ENCODE measurements at regions not wholly inside any gene's neighbourhood (a gene's known extent, or its start where the extent isn't known, plus 50 kb on each side); places are given as distances from the start of the nearest gene placed in this dataset.

DNA sequence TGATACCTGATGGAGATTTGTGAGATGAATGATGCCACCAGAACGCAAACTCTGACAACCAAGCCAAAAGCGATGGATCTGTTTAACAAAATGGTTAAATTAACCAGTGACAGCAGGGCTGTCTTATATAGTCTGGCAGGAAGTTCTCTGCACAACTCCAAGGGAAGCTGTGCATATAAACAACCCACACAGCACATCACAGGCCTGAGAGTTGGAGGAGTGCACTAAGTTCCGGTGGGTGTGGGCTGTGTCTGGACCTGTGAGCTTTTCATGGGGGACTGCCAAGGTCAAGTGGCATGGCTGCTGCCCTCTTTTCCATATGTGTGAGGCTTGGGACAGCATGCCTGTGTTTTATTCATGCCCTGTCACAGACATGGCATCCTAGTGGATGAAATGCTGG, 414.6 kb upstream of the TRIB2 start:
- TF ChIP-seq, protein P1, sequence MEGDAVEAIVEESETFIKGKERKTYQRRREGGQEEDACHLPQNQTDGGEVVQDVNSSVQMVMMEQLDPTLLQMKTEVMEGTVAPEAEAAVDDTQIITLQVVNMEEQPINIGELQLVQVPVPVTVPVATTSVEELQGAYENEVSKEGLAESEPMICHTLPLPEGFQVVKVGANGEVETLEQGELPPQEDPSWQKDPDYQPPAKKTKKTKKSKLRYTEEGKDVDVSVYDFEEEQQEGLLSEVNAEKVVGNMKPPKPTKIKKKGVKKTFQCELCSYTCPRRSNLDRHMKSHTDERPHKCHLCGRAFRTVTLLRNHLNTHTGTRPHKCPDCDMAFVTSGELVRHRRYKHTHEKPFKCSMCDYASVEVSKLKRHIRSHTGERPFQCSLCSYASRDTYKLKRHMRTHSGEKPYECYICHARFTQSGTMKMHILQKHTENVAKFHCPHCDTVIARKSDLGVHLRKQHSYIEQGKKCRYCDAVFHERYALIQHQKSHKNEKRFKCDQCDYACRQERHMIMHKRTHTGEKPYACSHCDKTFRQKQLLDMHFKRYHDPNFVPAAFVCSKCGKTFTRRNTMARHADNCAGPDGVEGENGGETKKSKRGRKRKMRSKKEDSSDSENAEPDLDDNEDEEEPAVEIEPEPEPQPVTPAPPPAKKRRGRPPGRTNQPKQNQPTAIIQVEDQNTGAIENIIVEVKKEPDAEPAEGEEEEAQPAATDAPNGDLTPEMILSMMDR (IDR thresholded peaks at IDR 0.05): no peak
- TF ChIP-seq POLR2A (IDR thresholded peaks at IDR 0.05): no peak

All from right lobe of liver (tissue), 4 donors.